Liver (tissue), 3 donors: ENCODE measurements at regions not wholly inside any gene's neighbourhood (a gene's known extent, or its start where the extent isn't known, plus 50 kb on each side); places are given as distances from the start of the nearest gene placed in this dataset.

Source experiments
- ATF3 ChIP-seq: IDR thresholded peaks from 2 replicates; pipeline ENCODE4 v1.6.1; 2016; ENCODE audit warnings: antibody characterized with exemption
- CTCF ChIP-seq: fragments of 150-350 bp; IDR thresholded peaks from 2 replicates; pipeline ENCODE4 v1.5.1; 2017; ENCODE audit warnings: improper control_type of control experiment, low read depth, low read length; ENCODE audit not compliant: missing input control
- GABPA ChIP-seq, 2 donors: IDR thresholded peaks in 1 of 2; conservative IDR thresholded peaks in 1 of 2; 2 replicates each; pipeline ENCODE4 v1.6.1; 2016; ENCODE audit warnings: antibody characterized with exemption in 2 of 2, mild to moderate bottlenecking in 1 of 2, moderate library complexity in 1 of 2
- JUND ChIP-seq, 2 donors: IDR thresholded peaks; 2 replicates each; pipeline ENCODE4 v1.6.1; 2016; ENCODE audit warnings: antibody characterized with exemption in 2 of 2
- MAX ChIP-seq: IDR thresholded peaks from 2 replicates; pipeline ENCODE4 v1.6.1; 2016; ENCODE audit warnings: antibody characterized with exemption
- NR2F2 ChIP-seq: IDR thresholded peaks from 2 replicates; pipeline ENCODE4 v1.6.1; 2016; ENCODE audit warnings: antibody characterized with exemption
- RAD21 ChIP-seq, 2 donors: IDR thresholded peaks; 2 replicates each; pipeline ENCODE4 v1.6.1; 2016; ENCODE audit warnings: antibody characterized with exemption in 2 of 2, mild to moderate bottlenecking in 2 of 2
- REST ChIP-seq: IDR thresholded peaks from 2 replicates; pipeline ENCODE4 v1.6.1; 2016; ENCODE audit warnings: antibody characterized with exemption, mild to moderate bottlenecking
- SP1 ChIP-seq: IDR thresholded peaks from 2 replicates; pipeline ENCODE4 v1.6.1; 2018; ENCODE audit warnings: antibody characterized with exemption, mild to moderate bottlenecking
- TAF1 ChIP-seq: conservative IDR thresholded peaks from 2 replicates; pipeline ENCODE4 v1.6.1; 2016; ENCODE audit warnings: antibody characterized with exemption, mild to moderate bottlenecking
- YY1 ChIP-seq: IDR thresholded peaks from 2 replicates; pipeline ENCODE4 v1.6.1; 2016; ENCODE audit warnings: antibody characterized with exemption, mild to moderate bottlenecking
- donor health status: healthy.
- donor health status: healthy.

- TF ChIP-seq TAF1 (no peak), CTCF (no peak), JUND (IDR thresholded peaks at IDR 0.05) (no peak), SP1 (no peak), RAD21 (IDR thresholded peaks at IDR 0.05) (no peak), YY1 (no peak), NR2F2 (no peak), GABPA (IDR thresholded peaks at IDR 0.05 in 1 of 2, conservative IDR thresholded peaks at IDR 0.05 in 1 of 2) (no peak), ATF3 (no peak), REST (no peak), MAX (no peak)
Measured at GRCh38 chr6:168208402-168208801, 111.2 kb downstream of the DACT2 start.
